Fibroblast of lung (primary cell): ENCODE measurements at regions not wholly inside any gene's neighbourhood (a gene's known extent, or its start where the extent isn't known, plus 50 kb on each side); places are given as distances from the start of the nearest gene placed in this dataset.

ENCODE experiments used
- CTCF ChIP-seq, 2 donors: IDR thresholded peaks in 1 of 2; conservative IDR thresholded peaks in 1 of 2; 1 replicate in 1 of 2; 2 replicates in 1 of 2; pipeline ENCODE4 v1.5.1; 2011 to 2012; ENCODE audit warnings: low read length in 2 of 2, control low read depth in 1 of 2, inconsistent platforms in 1 of 2, low read depth in 1 of 2, mild to moderate bottlenecking in 1 of 2
- EZH2 ChIP-seq: IDR thresholded peaks from 2 replicates; pipeline ENCODE4 v1.5.1; 2012; ENCODE audit warnings: low read length, control low read depth, mild to moderate bottlenecking; ENCODE audit errors: missing control alignments

GRCh38 chr10:9299966-9300365 is 1245.5 kb downstream of the GATA3 start:
- TF ChIP-seq CTCF (conservative IDR thresholded peaks at IDR 0.05 in 1 of 2, IDR thresholded peaks at IDR 0.05 in 1 of 2; ENCODE audit: low read depth in 1 of 2, low read length in 2 of 2) (no peak), EZH2 (no peak)
